ENCODE measurements at regions not wholly inside any gene's neighbourhood (a gene's known extent, or its start where the extent isn't known, plus 50 kb on each side); places are given as distances from the start of the nearest gene placed in this dataset.

DNA sequence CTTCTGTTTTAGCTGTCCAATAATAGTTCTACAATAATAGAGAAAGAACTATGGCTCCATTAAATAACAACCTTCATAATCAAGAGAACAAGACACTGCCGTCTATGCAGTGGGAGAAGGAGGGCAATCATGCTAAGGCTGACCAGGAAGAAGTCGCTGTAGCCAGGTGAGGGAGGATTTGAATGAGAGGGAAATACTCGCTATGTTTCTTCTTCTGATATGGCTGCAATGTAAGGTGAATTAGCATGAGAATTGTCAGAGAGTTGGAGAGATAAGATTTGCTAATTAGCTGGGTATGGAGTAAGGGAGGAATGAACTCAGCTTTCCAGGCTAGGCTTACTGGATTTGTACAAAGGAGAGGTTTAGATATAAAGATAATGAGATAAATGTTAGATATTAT lies 555.4 kb upstream of the ZNF385D start:
- ATAC-seq (ENCODE audit: poor library complexity): no peak
- TF ChIP-seq CTCF (IDR thresholded peaks at IDR 0.05): no peak
- Mint-ChIP-seq H3K27me3 (no peaks in the 10 kb centered on the region), H3K4me1 (ENCODE audit: low read depth) (no peaks in the 10 kb centered on the region), H3K9me3 (peaks cover 4% of the 10 kb centered on the region), H3K36me3 (ENCODE audit: low read depth) (no peaks in the 10 kb centered on the region), H3K27ac (no peak overlapping the region), H3K4me3 (no peak overlapping the region)
- no peaks in the 10 kb centered on the region for H3K36me3 ChIP-seq (ENCODE audit: insufficient read depth, low read length)
- no peak overlapping the region for H3K27ac ChIP-seq (ENCODE audit: low read depth in 1 of 2, low read length in 2 of 2)
- ChIA-PET POLR2A (no interaction called here), CTCF (no interaction called here)
- peaks cover 0 to 4% of the 10 kb centered on the region in 2 experiments for H3K9me3 ChIP-seq (ENCODE audit: control insufficient read depth in 1 of 2, insufficient read depth in 1 of 2, low read length in 2 of 2)
- intact Hi-C loops (cut with DNase I, micrococcal nuclease): no loop called here
- no peaks in the 10 kb centered on the region for H3K4me1 ChIP-seq (ENCODE audit: insufficient read depth, low read length)
- no peak for DNase-seq
- H3K4me3 ChIP-seq (ENCODE audit: low read length): no peak overlapping the region
- H3K27me3 ChIP-seq (ENCODE audit: control insufficient read depth in 1 of 2, insufficient read depth in 2 of 2, low read length in 2 of 2): no peaks in the 10 kb centered on the region

DNA sequence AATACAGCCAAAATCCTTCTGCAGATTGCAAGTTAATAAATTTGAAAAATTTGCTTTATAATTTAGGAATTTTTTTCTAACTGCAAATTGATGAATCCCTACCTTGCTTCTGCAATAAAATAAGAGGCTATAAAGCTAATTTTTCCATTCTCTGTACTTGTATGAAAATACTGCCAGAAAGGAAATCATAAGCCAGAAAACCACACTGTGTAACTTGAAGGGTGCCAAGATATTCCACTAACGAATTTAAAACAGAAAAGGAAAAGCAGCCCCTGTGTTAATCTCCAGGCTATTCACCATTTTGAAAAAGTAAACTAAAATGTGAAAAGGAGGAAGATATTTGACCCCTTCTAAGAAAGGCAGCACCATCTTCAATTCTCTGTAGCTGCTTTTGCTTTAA lies 557.9 kb upstream of the ZNF385D start:
- H3K27ac Mint-ChIP-seq: no peak overlapping the region
- no peaks in the 10 kb centered on the region for H3K36me3 Mint-ChIP-seq (ENCODE audit: low read depth)
- ChIA-PET CTCF (no interaction called here), POLR2A (no interaction called here)
- H3K9me3 Mint-ChIP-seq: peaks cover 4% of the 10 kb centered on the region
- no peaks in the 10 kb centered on the region for H3K4me1 Mint-ChIP-seq (ENCODE audit: low read depth)
- intact Hi-C loops (cut with DNase I, micrococcal nuclease): no loop called here
- Histone ChIP-seq H3K9me3 (ENCODE audit: control insufficient read depth in 1 of 2, insufficient read depth in 1 of 2, low read length in 2 of 2) (peaks cover 0 to 2% of the 10 kb centered on the region in 2 experiments), H3K4me3 (ENCODE audit: low read length) (no peak overlapping the region), H3K27ac (ENCODE audit: low read depth in 1 of 2, low read length in 2 of 2) (no peak overlapping the region), H3K27me3 (ENCODE audit: control insufficient read depth in 1 of 2, insufficient read depth in 2 of 2, low read length in 2 of 2) (no peaks in the 10 kb centered on the region), H3K36me3 (ENCODE audit: insufficient read depth, low read length) (no peaks in the 10 kb centered on the region), H3K4me1 (ENCODE audit: insufficient read depth, low read length) (no peaks in the 10 kb centered on the region)
- ATAC-seq (ENCODE audit: poor library complexity) (no peak), DNase-seq (no peak)
- TF ChIP-seq CTCF (IDR thresholded peaks at IDR 0.05): no peak
- H3K4me3 Mint-ChIP-seq: no peak overlapping the region
- no peaks in the 10 kb centered on the region for H3K27me3 Mint-ChIP-seq

GRCh38 chr3:22315925-22316324 lies 564.9 kb upstream of the ZNF385D start:
- CTCF ChIA-PET: no interaction called here
- Mint-ChIP-seq H3K4me3 (no peak overlapping the region), H3K27me3 (no peaks in the 10 kb centered on the region), H3K27ac (no peak overlapping the region), H3K4me1 (ENCODE audit: low read depth) (no peaks in the 10 kb centered on the region), H3K36me3 (ENCODE audit: low read depth) (no peaks in the 10 kb centered on the region), H3K9me3 (peaks cover 2% of the 10 kb centered on the region)
- no peak overlapping the region for H3K27ac ChIP-seq (ENCODE audit: low read depth in 1 of 2, low read length in 2 of 2)
- no peaks in the 10 kb centered on the region for H3K36me3 ChIP-seq (ENCODE audit: insufficient read depth, low read length)
- ATAC-seq (ENCODE audit: poor library complexity) (no peak), DNase-seq (no peak)
- no peaks in the 10 kb centered on the region for H3K4me1 ChIP-seq (ENCODE audit: insufficient read depth, low read length)
- no peak for TF ChIP-seq CTCF (IDR thresholded peaks at IDR 0.05)
- no peak overlapping the region for H3K4me3 ChIP-seq (ENCODE audit: low read length)
- intact Hi-C loops (cut with DNase I, micrococcal nuclease): no loop called here
- H3K9me3 ChIP-seq (ENCODE audit: control insufficient read depth in 1 of 2, insufficient read depth in 1 of 2, low read length in 2 of 2): peaks cover 0 to 3% of the 10 kb centered on the region in 2 experiments
- no peaks in the 10 kb centered on the region for H3K27me3 ChIP-seq (ENCODE audit: control insufficient read depth in 1 of 2, insufficient read depth in 2 of 2, low read length in 2 of 2)
- POLR2A ChIA-PET: no interaction called here

Measured in CD4-positive, alpha-beta T cell (primary cell).